Astrocyte of the spinal cord (primary cell): ENCODE measurements at regions not wholly inside any gene's neighbourhood (a gene's known extent, or its start where the extent isn't known, plus 50 kb on each side); places are given as distances from the start of the nearest gene placed in this dataset.

ENCODE experiments used
- DNase-seq: peaks from one replicate; pipeline ENCODE4 v3.0.0; 2011; ENCODE audit warnings: low read depth, low spot score
- H3K4me3 ChIP-seq: 2 replicates; pipeline ENCODE4 v1.5.1; 2011; ENCODE audit warnings: low read depth, mild to moderate bottlenecking, low read length, moderate library complexity
- in situ Hi-C: cut with HindIII; loops from 2 replicates; pipeline ENCODE4 v1.10.0; 2017; ENCODE audit warnings: low sequenced_read_pairs
- TF ChIP-seq, protein P1 (sequence below): IDR thresholded peaks from 2 replicates; pipeline ENCODE4 v1.5.1; 2012; ENCODE audit warnings: low read depth, mild to moderate bottlenecking, low read length, inconsistent platforms

DNA sequence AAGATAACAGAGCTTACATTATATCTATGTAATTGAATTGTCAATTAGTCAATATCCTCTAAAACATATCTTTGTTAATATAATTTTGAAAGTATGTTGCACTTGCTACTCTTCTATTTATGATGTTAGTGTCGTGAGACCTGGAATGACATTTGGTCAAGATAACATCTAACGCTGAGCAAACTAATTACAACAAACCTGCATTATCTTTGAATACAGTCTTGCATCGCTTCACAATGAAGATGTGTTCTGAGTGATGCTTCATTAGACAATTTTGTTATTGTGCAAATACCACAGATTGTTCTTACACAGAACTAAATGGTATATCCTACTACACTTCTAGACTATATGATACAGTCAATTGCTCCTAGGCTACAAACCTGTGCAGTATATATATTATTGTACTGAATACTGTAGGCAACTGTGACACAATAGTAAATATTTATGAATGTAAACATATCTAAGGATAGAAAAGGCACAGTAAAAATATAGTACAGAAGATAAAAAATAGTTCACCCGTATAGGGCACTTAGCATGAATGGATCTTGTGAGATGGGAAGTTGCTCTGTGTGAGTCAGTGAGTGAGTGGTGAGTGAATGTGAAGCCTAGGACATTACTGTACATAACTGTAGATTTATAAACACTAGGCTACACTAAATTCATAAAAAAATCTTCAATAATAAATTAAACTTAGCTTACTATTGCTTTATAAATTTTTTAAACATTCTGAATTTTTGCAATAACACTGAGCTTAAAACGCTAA is 1773.8 kb downstream of the PCDH9 start:
- in situ Hi-C loops, result no loop called here
- H3K4me3 ChIP-seq, result no peak overlapping the region
- TF ChIP-seq, protein P1, sequence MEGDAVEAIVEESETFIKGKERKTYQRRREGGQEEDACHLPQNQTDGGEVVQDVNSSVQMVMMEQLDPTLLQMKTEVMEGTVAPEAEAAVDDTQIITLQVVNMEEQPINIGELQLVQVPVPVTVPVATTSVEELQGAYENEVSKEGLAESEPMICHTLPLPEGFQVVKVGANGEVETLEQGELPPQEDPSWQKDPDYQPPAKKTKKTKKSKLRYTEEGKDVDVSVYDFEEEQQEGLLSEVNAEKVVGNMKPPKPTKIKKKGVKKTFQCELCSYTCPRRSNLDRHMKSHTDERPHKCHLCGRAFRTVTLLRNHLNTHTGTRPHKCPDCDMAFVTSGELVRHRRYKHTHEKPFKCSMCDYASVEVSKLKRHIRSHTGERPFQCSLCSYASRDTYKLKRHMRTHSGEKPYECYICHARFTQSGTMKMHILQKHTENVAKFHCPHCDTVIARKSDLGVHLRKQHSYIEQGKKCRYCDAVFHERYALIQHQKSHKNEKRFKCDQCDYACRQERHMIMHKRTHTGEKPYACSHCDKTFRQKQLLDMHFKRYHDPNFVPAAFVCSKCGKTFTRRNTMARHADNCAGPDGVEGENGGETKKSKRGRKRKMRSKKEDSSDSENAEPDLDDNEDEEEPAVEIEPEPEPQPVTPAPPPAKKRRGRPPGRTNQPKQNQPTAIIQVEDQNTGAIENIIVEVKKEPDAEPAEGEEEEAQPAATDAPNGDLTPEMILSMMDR, result no peak
- DNase-seq, result no peak

DNA sequence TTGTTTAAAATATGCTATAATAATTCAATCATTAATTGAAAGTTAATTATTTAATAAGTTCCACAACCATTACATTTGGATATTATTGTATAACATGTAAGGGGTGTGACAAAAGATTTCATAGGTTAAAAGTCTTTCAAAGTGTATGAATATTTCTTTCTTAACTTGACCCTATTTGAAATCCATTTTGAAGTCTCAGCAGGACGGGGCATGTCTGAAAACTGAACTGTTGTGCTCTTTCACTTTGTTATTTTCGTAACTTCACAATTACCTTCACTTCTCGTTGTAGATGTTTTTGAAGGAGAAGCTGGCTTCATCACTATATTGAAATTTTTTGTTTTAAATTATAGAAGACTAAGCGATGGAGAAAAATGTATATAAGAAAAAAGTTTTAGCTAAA is 1775.7 kb downstream of the PCDH9 start:
- TF ChIP-seq, protein P1, result no peak
- no peak for DNase-seq
- H3K4me3 ChIP-seq, result no peak overlapping the region
- in situ Hi-C loops, result no loop called here

DNA sequence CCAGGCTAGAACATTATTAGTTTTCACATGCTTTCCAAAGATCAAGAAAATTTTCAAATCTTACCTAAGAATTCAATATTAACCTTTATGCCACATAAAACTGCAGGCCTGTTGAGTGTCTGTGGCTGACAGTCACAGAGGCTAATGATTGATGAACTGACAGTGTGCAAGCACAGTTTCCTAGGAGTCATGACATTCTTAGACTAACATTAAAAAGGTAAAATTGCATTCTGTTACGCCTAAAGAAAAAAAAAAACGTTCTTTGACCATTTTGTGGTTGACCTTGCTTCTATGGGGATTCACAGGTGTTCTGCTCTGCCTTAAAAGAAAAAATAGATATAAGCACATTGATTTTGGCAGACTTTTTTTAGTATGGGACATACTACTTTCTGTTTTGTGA is 1776.2 kb downstream of the PCDH9 start:
- TF ChIP-seq, protein P1, result no peak
- in situ Hi-C loops, result no loop called here
- DNase-seq, result no peak

DNA sequence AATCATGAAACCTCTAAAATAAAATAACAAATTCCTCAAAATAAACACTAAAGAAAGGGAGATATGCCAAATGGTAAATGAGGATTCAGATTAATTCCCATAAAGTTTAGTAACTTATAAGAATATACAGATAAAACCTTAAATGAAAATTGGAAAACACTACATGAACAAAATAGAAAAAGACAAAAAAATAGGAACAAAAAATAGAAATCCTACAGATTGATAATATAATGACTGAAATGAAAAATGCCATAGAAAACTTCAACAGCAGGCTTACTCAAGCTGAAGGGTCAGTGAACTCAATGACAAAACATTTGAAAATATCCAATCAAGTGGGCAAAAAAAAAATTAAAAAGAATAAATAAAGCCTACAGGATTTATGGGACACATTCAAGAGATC is 1784.8 kb downstream of the PCDH9 start:
- in situ Hi-C loops, result no loop called here
- TF ChIP-seq, protein P1, result no peak
- DNase-seq, result no peak
- no peak overlapping the region for H3K4me3 ChIP-seq

More for the DNA sequence above, 1776.2 kb downstream of the PCDH9 start:
- H3K4me3 ChIP-seq, result no peak overlapping the region

DNA sequence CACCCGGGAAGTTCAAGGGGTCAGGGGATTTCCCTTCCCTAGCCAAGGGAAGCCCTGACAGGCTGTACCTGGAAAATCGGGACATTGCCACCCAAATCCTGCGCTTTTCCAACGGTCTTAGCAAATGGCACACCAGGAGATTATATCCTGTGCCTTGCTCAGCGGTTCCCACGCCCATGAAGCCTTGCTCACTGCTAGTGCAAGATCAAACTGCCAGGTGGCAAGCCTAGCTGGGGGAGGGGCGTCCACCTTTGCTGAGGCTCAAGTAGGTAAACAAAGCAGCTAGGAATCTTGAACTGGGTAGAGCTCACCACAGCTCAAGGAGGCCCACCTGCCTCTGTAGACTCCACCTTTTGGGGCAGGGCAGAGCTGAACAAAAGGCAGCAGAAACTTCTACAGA is 1794.5 kb downstream of the PCDH9 start:
- in situ Hi-C loops, result no loop called here
- no peak overlapping the region for H3K4me3 ChIP-seq
- TF ChIP-seq, protein P1, result no peak
- DNase-seq, result no peak

DNA sequence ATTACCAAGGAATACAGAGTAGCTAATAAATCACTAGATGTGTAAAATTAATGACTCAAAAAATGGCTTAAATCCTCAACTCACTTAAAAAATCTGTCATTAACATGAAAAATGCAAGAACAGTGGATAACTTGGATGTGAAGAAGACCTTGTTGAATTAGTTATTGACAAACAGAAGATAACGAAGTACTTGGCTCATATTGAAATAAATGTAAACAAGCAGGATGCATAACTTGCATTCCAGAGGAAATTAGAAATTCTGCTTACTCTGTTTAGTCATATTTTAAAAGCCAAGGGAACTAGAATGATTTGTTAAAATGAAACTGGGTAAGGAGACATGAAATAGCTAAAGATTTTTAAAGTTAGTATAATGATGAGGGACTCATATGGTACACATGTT is 1812.2 kb downstream of the PCDH9 start:
- TF ChIP-seq, protein P1, result no peak
- DNase-seq, result no peak
- in situ Hi-C loops, result no loop called here
- no peak overlapping the region for H3K4me3 ChIP-seq

DNA sequence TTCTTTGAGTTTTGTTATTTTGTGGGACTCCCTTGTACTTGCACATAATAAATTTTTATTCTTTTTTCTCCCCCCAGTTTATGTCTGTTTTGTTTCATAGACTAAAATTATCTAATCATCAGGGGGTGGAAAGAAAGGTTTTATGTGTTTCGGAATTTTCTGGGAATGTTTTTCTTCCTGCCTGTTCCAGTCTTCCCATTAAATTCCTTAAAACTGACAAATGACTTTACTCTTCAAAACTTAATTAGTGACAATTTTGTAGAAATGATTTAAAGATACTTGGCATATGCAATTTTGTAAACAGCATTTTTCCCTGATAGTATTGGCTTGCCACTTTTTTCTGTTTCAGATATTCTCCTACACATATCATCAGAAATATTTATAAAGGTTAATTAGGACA is 1813.4 kb downstream of the PCDH9 start:
- in situ Hi-C loops, result no loop called here
- TF ChIP-seq, protein P1, result no peak
- no peak overlapping the region for H3K4me3 ChIP-seq
- DNase-seq, result no peak
